HUES6 (cell line): ENCODE measurements at regions not wholly inside any gene's neighbourhood (a gene's known extent, or its start where the extent isn't known, plus 50 kb on each side); places are given as distances from the start of the nearest gene placed in this dataset.
"Not testable (repeated sequence)": the region's sequence is repeated elsewhere in the genome, so short reads cannot be mapped to it uniquely, and the experiment has no call there.

ENCODE experiments used
- H3K27ac ChIP-seq: 2 replicates; pipeline ENCODE4 v1.7.0; 2013; ENCODE audit warnings: low read depth, mild to moderate bottlenecking, low read length, inconsistent platforms
- H3K27me3 ChIP-seq: 2 replicates; pipeline ENCODE4 v1.6.1; 2013; ENCODE audit warnings: low read length; ENCODE audit not compliant: control insufficient read depth, insufficient read depth
- H3K36me3 ChIP-seq: 2 replicates; pipeline ENCODE4 v1.6.1; 2013; ENCODE audit warnings: low read length; ENCODE audit not compliant: control insufficient read depth, insufficient read depth
- H3K4me1 ChIP-seq: 2 replicates; pipeline ENCODE4 v1.6.1; 2013; ENCODE audit warnings: low read length; ENCODE audit not compliant: control insufficient read depth, insufficient read depth
- H3K4me3 ChIP-seq: 2 replicates; pipeline ENCODE4 v1.5.1; 2013; ENCODE audit warnings: low read depth, low read length
- H3K9ac ChIP-seq: one replicate; pipeline ENCODE4 v1.6.1; 2013; ENCODE audit warnings: mild to moderate bottlenecking, low read length
- H3K9me3 ChIP-seq: 2 replicates; pipeline ENCODE4 v1.6.1; 2013; ENCODE audit warnings: low read depth, low read length; ENCODE audit not compliant: control insufficient read depth, insufficient read depth

GRCh38 chr22:47860907-47861306 lies 1098.5 kb downstream of the TBC1D22A start:
- H3K27ac ChIP-seq, H3K4me3 ChIP-seq, H3K9ac ChIP-seq, H3K36me3 ChIP-seq, H3K4me1 ChIP-seq, H3K27me3 ChIP-seq: not testable (repeated sequence)
- peaks cover 65% of the 10 kb centered on the region for H3K9me3 ChIP-seq

GRCh38 chr22:47859881-47860525 lies 1097.6 kb downstream of the TBC1D22A start:
- no peak overlapping the region for H3K9ac ChIP-seq

GRCh38 chr22:47858773-47859306 lies 1096.4 kb downstream of the TBC1D22A start:
- Histone ChIP-seq H3K9ac (no peak overlapping the region), H3K27me3 (no peaks in the 10 kb centered on the region), H3K4me1 (no peaks in the 10 kb centered on the region), H3K36me3 (no peaks in the 10 kb centered on the region), H3K9me3 (peaks cover 60% of the 10 kb centered on the region), H3K4me3 (no peak overlapping the region), H3K27ac (no peak overlapping the region)

More at GRCh38 chr22:47859881-47860525, 1097.6 kb downstream of the TBC1D22A start:
- no peak overlapping the region for H3K27ac ChIP-seq
- H3K9me3 ChIP-seq = peaks cover 62% of the 10 kb centered on the region
- H3K27me3 ChIP-seq = no peaks in the 10 kb centered on the region
- no peak overlapping the region for H3K4me3 ChIP-seq
- no peaks in the 10 kb centered on the region for H3K36me3 ChIP-seq
- no peaks in the 10 kb centered on the region for H3K4me1 ChIP-seq

- Histone ChIP-seq H3K36me3 (no peaks in the 10 kb centered on the region), H3K27ac (no peak overlapping the region), H3K9me3 (peaks cover 61% of the 10 kb centered on the region), H3K9ac (no peak overlapping the region), H3K27me3 (no peaks in the 10 kb centered on the region), H3K4me3 (no peak overlapping the region), H3K4me1 (peaks cover 10% of the 10 kb centered on the region; the same call in 1 of the 2 replicates)
Measured at GRCh38 chr22:47854680-47855079, 1092.2 kb downstream of the TBC1D22A start.

DNA sequence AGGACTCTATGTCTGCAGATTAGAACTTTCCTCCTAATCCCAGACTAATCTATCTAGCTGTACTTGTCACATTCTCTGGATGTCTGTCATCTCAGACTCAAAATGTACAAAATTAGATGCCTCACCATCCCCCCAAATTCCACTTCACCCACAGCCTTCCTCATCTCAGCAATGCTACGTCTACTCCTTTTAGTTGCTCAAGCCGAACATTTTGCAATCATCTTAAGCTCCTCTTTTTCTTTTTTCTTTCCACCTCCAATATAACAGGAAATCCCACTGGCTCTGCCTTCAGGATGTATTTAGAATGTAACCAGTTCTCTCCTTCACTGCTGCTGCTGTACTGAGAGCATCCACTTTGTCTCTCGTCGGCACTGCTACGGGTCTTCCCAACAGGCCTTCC lies 1091.8 kb downstream of the TBC1D22A start:
- Histone ChIP-seq H3K4me3 (no peak overlapping the region), H3K9ac (no peak overlapping the region), H3K27ac (no peak overlapping the region), H3K36me3 (no peaks in the 10 kb centered on the region), H3K4me1 (peaks cover 10% of the 10 kb centered on the region; the same call in 1 of the 2 replicates), H3K9me3 (peaks cover 63% of the 10 kb centered on the region), H3K27me3 (no peaks in the 10 kb centered on the region)

GRCh38 chr22:47853750-47854149 lies 1091.3 kb downstream of the TBC1D22A start:
- Histone ChIP-seq H3K27me3 (no peaks in the 10 kb centered on the region), H3K9ac (no peak overlapping the region), H3K36me3 (no peaks in the 10 kb centered on the region), H3K27ac (no peak overlapping the region), H3K4me1 (peaks cover 10% of the 10 kb centered on the region; the same call in 1 of the 2 replicates), H3K9me3 (peaks cover 64% of the 10 kb centered on the region), H3K4me3 (no peak overlapping the region)

DNA sequence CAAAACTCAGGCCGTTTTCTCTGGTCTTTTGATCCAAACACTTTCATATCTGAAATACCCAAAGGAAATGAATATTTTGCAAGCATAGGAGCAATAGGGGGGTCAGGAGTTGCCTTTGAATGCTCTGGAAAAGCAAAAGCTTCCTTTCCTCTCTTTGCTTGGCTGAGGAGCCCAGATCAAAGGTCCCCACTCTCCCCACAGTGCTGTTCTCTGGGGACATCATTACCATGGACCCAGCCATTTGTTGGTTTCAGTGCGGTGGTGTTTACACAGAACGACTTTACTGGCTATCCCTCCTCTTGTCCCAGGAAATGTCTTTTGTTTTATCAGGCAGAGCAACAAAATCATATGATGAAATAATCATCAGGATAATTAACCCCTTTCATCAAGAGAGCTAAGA lies 1089.1 kb downstream of the TBC1D22A start:
- H3K4me3 ChIP-seq = no peak overlapping the region
- peaks cover 10% of the 10 kb centered on the region; the same call in 1 of the 2 replicates for H3K4me1 ChIP-seq
- H3K27ac ChIP-seq = no peak overlapping the region
- no peaks in the 10 kb centered on the region for H3K36me3 ChIP-seq
- H3K9ac ChIP-seq = no peak overlapping the region
- peaks cover 69% of the 10 kb centered on the region; the same call in 1 of the 2 replicates for H3K9me3 ChIP-seq
- no peaks in the 10 kb centered on the region for H3K27me3 ChIP-seq

DNA sequence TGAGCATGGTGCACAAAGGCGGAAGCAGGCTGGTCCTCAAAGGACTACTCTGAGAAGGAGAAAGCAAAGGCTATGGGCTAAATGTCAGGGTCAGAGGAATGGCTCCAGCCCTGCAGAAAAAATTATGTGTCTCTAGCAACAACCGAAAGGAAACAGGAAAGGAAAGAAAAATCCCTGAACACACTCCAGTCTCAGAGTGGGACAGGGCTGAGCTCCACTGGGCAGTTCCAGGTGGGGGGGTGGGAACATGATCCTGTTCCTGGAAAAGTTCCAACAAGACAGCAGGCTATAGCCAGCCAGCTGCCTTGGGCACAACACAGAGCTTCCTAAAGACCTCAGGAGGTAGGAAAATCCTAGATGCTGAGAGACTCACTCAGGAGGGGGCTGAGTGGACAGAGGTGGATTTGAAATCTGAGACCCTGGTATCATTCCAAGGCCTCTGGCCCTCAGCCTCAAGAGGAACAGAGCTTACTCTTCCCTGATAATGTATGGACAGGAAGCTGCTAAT lies 1088.2 kb downstream of the TBC1D22A start:
- no peak overlapping the region for H3K27ac ChIP-seq
- peaks cover 10% of the 10 kb centered on the region; the same call in 1 of the 2 replicates for H3K4me1 ChIP-seq
- H3K4me3 ChIP-seq = no peak overlapping the region
- H3K36me3 ChIP-seq = no peaks in the 10 kb centered on the region
- H3K27me3 ChIP-seq = no peaks in the 10 kb centered on the region
- H3K9ac ChIP-seq = no peak overlapping the region
- peaks cover 69% of the 10 kb centered on the region; the same call in 1 of the 2 replicates for H3K9me3 ChIP-seq

DNA sequence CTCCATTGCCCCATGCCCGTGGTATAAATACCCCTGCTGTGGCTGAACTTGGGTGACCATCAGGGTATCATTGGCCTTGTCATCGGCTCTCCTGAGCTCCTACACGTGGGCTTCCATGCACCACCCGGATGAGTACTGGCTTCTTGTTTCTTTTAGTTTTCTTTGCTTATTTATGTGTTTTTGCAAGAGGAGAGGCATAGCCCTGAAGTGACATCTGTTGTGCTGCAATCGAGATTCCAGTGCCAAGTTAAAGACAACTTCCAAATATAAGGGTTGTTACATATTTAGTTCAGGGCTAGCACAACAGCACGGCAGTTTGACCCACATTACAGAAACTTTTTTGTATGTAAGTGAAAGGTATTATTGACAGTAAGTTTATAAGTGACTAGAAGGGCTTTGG lies 1087.1 kb downstream of the TBC1D22A start:
- Histone ChIP-seq H3K36me3 (no peaks in the 10 kb centered on the region), H3K9ac (no peak overlapping the region), H3K4me3 (no peak overlapping the region), H3K27ac (no peak overlapping the region), H3K4me1 (peaks cover 10% of the 10 kb centered on the region; the same call in 1 of the 2 replicates), H3K27me3 (no peaks in the 10 kb centered on the region), H3K9me3 (peaks cover 69% of the 10 kb centered on the region; the same call in 1 of the 2 replicates)

GRCh38 chr22:47848184-47848920 lies 1085.9 kb downstream of the TBC1D22A start:
- H3K27me3 ChIP-seq = no peaks in the 10 kb centered on the region
- no peak overlapping the region for H3K9ac ChIP-seq
- no peak overlapping the region for H3K4me3 ChIP-seq
- H3K9me3 ChIP-seq = peaks cover 77% of the 10 kb centered on the region; the same call in 1 of the 2 replicates
- H3K36me3 ChIP-seq = no peaks in the 10 kb centered on the region
- H3K4me1 ChIP-seq = peaks cover 10% of the 10 kb centered on the region; the same call in 1 of the 2 replicates
- no peak overlapping the region for H3K27ac ChIP-seq
